ENCODE measurements at regions not wholly inside any gene's neighbourhood (a gene's known extent, or its start where the extent isn't known, plus 50 kb on each side); places are given as distances from the start of the nearest gene placed in this dataset.

GRCh38 chr2:42957861-42958301 is 165.5 kb upstream of the HAAO start:
- H3K27me3 ChIP-seq (ENCODE audit: control insufficient read depth, insufficient read depth, low read length) = no peaks in the 10 kb centered on the region
- H2AFZ ChIP-seq = no peak overlapping the region
- no peak overlapping the region for H3K9ac ChIP-seq
- H3K36me3 ChIP-seq (ENCODE audit: control insufficient read depth, insufficient read depth, low read length) = no peaks in the 10 kb centered on the region
- H3K79me2 ChIP-seq = no peaks in the 10 kb centered on the region
- H3K27ac ChIP-seq = no peak overlapping the region
- H3K4me1 ChIP-seq = peaks cover 4% of the 10 kb centered on the region
- H3K4me3 ChIP-seq (ENCODE audit: low read depth, low read length) = no peak overlapping the region
- no peak overlapping the region for H3K4me2 ChIP-seq (ENCODE audit: low read length)
- no peaks in the 10 kb centered on the region for H3K9me3 ChIP-seq (ENCODE audit: control insufficient read depth, low read length)
- TF ChIP-seq CTCF (IDR thresholded peaks at IDR 0.05) = no peak

GRCh38 chr2:42957109-42957860 is 164.9 kb upstream of the HAAO start:
- no peak overlapping the region for H2AFZ ChIP-seq
- no peaks in the 10 kb centered on the region for H3K36me3 ChIP-seq (ENCODE audit: control insufficient read depth, insufficient read depth, low read length)
- H3K4me1 ChIP-seq = peaks cover 4% of the 10 kb centered on the region
- H3K27ac ChIP-seq = no peak overlapping the region
- H3K79me2 ChIP-seq = no peaks in the 10 kb centered on the region
- no peaks in the 10 kb centered on the region for H3K27me3 ChIP-seq (ENCODE audit: control insufficient read depth, insufficient read depth, low read length)
- no peak for TF ChIP-seq CTCF (IDR thresholded peaks at IDR 0.05)
- H3K4me2 ChIP-seq (ENCODE audit: low read length) = no peak overlapping the region
- no peak overlapping the region for H3K4me3 ChIP-seq (ENCODE audit: low read depth, low read length)
- H3K9ac ChIP-seq = no peak overlapping the region
- H3K9me3 ChIP-seq (ENCODE audit: control insufficient read depth, low read length) = no peaks in the 10 kb centered on the region

GRCh38 chr2:42954227-42954962 is 162.0 kb upstream of the HAAO start:
- Histone ChIP-seq H3K27me3 (ENCODE audit: control insufficient read depth, insufficient read depth, low read length) (no peaks in the 10 kb centered on the region), H3K27ac (peak overlapping the region; percentile 56), H2AFZ (no peak overlapping the region), H3K9ac (no peak overlapping the region), H3K36me3 (ENCODE audit: control insufficient read depth, insufficient read depth, low read length) (no peaks in the 10 kb centered on the region), H3K4me3 (ENCODE audit: low read depth, low read length) (no peak overlapping the region), H3K79me2 (no peaks in the 10 kb centered on the region), H3K4me2 (ENCODE audit: low read length) (no peak overlapping the region), H3K4me1 (no peaks in the 10 kb centered on the region), H3K9me3 (ENCODE audit: control insufficient read depth, low read length) (no peaks in the 10 kb centered on the region)
- no peak for TF ChIP-seq CTCF (IDR thresholded peaks at IDR 0.05)

GRCh38 chr2:42953216-42953615 is 160.8 kb upstream of the HAAO start:
- H3K79me2 ChIP-seq = no peaks in the 10 kb centered on the region
- no peak overlapping the region for H3K9ac ChIP-seq
- no peak overlapping the region for H2AFZ ChIP-seq
- H3K27ac ChIP-seq = no peak overlapping the region
- H3K9me3 ChIP-seq (ENCODE audit: control insufficient read depth, low read length) = no peaks in the 10 kb centered on the region
- H3K4me3 ChIP-seq (ENCODE audit: low read depth, low read length) = no peak overlapping the region
- no peaks in the 10 kb centered on the region for H3K36me3 ChIP-seq (ENCODE audit: control insufficient read depth, insufficient read depth, low read length)
- H3K27me3 ChIP-seq (ENCODE audit: control insufficient read depth, insufficient read depth, low read length) = no peaks in the 10 kb centered on the region
- no peak for TF ChIP-seq CTCF (IDR thresholded peaks at IDR 0.05)
- H3K4me2 ChIP-seq (ENCODE audit: low read length) = no peak overlapping the region
- H3K4me1 ChIP-seq = no peaks in the 10 kb centered on the region

Measured in parathyroid adenoma (tissue), 2 donors.